ENCODE measurements at regions not wholly inside any gene's neighbourhood (a gene's known extent, or its start where the extent isn't known, plus 50 kb on each side); places are given as distances from the start of the nearest gene placed in this dataset.

DNA sequence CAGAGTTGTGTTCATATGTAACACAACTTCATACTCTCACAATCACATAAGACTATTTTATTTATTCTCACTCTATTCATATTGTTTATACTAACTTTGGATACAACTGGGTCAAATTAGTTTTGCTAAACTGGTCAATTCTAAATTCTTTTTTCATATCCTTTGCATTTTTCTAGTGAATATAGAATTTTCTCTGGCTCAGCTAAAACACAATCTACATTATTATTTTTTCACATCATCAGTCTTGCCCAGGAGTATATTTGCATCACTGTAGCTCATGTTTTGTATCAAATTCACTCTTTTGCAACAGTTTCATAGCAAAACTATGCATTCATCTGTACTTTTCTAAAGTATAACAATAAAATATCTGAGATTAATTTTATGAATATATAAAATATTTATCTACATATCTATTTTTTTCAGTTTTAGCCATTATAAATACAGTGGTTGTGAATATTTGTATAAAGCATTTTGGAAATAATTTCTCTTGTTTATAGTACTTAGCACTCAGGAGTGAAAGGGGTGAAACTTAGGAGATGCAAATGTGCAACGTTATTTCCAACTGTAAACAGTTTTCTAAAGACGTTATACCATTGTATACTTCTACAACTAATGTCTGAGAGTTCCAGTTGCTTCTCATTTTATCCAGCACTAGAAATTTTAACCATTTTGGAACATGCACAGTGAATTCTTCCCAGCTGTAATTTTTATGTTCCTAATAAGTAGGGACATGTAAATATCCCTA is 854.6 kb downstream of the CBLN2 start:
- no peak for DNase-seq

GRCh38 chr18:71682591-71682990 is 861.6 kb downstream of the CBLN2 start:
- no peak for DNase-seq

GRCh38 chr18:71678144-71678543 is 866.0 kb downstream of the CBLN2 start:
- DNase-seq, result no peak

GRCh38 chr18:71673954-71674353 is 870.2 kb downstream of the CBLN2 start:
- no peak for DNase-seq

DNA sequence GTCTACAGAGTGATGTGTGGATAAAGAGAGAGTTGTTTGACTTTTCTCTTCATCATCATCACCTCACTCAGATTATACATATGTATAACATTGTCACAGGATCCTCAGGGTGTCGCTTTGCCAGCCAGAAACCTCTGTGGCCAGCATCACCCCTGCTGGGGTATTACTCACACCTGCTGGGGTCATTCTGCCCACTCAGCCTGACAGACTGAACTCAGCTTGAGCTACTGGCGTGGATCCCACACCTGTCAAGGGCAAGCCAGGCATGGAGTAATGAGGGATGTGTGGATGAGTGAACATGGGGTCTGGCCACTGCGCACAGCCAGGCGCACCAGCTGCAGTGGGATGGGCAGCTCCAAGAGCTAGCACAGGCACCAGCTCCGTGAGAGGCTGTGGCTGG is 870.6 kb downstream of the CBLN2 start:
- no peak for DNase-seq

GRCh38 chr18:71666481-71666880 is 877.7 kb downstream of the CBLN2 start:
- no peak for DNase-seq

- no peak for DNase-seq
Observed at GRCh38 chr18:71665131-71665530, 879.0 kb downstream of the CBLN2 start.

DNA sequence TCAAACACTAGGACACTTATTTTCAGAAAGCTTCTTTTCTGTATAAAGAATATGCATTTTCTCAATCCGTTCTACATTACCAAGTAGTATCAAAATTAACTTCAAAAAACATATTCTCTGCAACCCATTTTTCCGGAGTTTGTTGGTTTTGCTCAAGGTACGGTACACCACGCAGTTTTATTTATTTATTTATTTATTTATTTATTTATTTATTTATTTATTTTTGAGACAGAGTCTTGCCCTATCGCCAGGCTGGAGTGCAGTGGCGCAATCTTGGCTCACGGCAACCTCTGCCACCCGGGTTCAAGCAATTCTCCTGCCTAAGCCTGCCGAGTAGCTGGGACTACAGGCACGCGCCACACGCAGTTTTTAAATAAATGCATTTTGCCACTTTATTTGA is 900.3 kb downstream of the CBLN2 start:
- DNase-seq, result no peak

DNA sequence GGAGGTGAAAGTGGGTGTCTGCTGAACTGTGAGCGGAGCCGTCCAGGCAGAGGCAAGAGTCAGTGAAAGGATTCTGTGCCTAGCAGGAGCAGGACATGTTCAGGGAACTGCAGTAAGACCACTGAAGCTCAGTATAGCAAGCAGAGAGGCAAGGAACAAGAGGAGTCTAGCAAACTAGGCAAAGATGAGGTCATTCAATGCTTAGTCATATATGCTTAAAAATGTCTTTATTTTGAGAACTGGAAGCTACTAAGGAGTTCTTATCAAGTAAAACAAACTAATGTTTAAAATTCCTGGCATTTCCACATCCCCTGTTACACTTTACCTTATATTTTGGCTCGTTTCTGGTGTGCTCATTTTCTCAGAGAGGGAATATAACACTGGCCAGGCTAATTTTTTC is 913.4 kb downstream of the CBLN2 start:
- no peak for DNase-seq

GRCh38 chr18:71625556-71626090 is 918.5 kb downstream of the CBLN2 start:
- no peak for DNase-seq

DNA sequence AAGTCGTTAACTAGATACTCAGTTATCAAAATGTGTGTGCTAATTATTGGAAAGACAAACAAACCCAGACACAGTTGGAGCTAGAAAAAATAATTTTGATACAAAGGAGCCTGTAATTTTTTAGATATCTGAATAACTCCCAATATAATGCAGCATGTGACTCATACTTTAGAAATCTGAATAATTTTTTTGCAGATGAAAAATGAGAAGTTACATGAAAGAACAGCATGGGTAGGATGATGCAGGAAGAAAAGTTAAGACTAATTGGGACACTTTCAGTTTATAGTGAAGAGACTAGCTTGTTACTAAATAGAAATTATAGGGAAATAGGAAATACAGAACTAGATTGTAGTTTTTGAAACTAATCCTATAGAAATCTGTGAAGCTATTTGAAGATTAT is 945.8 kb downstream of the CBLN2 start:
- no peak for DNase-seq

- no peak for DNase-seq
Observed at GRCh38 chr18:71597219-71597618, 946.9 kb downstream of the CBLN2 start.

DNA sequence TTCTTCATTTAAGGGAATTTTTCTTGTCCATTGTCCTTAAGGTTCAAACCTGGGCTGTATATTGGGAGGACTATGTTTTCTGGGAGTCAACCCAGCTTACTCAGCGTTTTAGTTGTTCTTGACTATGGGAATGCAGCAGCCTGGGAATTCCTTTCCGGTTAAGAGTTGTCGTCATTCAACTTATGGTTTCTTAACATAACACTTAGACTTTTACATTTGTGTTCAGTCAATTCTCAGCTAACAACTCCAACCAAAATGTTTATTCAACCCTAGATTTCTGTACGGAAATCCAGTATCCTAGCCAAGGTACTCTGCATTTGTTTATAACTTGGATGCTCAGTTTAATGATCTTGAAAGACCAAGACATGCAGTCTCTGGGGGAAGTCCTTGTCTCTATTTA is 960.9 kb downstream of the CBLN2 start:
- no peak for DNase-seq

DNA sequence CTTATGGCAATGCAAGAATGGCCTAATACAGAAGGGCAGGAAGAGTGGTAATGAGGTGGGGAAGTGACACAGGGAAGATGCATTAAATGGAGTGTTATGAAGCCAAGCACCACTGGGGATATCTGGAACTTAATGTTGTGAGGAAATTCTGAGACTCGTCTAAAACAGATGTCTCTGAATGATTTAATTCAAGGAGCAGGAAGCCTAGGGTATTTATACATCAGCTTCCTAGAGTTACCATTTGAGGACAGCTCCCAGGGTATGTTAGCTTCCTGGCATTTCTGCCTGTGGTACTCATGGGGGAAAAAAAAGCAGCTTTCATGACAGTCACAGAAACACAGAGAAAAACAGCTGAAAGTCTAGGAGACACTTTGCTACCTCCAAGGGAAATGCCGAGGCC is 989.5 kb downstream of the CBLN2 start:
- DNase-seq, result no peak

DNA sequence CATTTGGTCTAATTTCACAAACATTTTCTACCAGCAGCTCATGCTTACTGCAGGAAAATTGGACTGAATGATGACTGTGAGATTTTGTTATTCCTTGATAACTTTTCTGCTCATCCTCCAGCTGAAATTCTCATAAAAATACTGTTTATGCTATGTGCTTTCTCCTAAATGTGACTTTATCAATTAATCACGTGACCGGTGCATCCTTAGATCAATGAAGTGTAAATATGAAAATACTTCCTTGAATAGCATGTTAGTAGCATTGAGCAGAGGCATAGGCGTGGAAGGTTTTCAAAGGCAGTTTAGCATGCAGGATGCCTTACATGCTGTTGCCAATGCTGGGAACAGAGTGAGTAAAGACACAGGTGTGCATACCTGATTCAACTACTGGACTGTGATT is 1002.5 kb downstream of the CBLN2 start:
- DNase-seq, result no peak

DNA sequence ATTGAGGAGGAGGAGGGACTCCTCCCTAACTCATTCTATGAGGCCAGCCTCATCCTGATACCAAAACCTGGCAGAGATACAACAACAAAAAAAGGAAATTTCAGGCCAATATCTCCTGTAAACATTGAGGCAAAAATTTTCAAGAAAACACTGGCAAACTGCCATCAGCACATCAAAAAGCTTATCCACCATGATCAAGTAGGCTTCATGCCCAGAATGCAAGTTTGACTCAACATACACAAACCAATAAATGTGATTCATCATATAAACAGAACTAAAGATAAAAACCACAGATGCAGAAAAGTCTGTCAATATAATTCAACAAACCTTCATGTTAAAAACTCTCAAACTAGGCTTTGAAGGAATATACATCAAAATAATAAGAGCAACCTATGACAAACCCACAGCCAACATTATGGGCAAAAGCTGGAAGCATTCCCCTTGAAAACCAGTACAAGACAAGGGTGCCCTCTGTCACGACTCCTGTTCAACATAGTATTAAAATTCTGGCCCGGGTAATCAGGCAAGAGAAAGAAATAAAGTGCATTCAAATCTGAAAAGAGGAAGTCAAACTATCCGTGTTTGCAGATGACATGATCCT is 1014.3 kb downstream of the CBLN2 start:
- DNase-seq, result no peak

DNA sequence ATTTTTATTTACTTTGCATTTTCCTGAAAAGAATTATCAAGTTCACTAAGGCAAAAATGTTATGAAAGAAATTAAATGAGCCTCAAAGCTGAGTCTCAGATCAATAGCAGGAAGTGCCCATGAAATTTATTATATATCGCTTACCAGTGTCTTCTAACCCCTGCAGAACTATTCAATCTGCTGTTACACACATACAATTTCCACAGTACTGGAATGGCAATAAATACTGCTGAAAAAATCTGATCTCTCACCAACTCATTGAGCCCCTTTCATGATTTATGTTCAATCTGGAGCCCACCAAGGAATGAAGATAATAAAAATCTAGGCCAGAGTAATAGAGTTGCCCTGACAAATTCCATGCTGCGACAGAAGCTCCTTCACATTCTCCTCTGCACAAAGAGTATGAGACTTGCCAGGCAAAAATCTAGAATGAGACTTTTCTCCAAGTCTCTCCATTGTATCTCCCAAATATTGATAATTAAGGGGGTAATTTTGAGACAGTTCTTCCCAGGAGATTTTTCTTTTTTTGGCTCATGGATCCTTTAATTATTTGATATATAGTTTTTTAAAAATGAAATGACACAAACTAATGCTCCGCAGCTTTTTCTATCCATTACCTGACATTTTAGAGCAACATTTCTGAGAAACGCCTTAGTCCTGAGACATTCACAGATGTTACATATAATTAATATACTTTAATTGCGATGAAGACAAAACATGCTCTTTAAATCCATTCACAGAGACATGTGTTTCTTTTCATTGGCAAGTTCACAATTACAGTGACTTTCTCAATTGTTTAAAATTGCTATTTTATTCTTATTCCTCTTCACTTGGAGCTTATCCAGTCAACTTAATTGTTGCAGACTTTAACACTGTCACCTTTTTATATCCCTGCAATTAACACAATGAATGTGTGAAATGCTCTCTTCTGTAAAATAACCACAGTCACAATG is 1020.4 kb downstream of the CBLN2 start:
- DNase-seq, result no peak

GRCh38 chr18:71505526-71505925 is 1038.6 kb downstream of the CBLN2 start:
- DNase-seq, result no peak

DNA sequence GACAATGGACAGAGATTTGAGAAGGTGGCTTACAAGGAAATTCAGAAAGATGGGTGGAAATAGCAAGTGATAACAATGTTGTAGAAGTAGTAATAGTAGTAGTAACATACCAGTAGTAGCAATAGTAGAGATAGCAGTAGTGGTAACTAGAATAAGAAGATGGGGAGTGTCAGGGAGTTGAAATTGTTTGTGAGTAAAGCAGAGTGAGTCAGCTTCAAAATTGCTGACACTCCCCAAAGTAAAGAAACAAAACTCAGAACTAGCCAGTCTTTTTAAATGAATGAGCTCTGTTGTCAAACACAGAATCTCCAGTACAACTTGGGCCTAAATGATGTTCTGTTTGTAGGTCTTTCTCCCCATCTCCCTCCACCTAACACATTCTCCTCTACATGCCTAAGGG is 1040.9 kb downstream of the CBLN2 start:
- DNase-seq, result no peak

GRCh38 chr18:71485611-71486010 is 1058.5 kb downstream of the CBLN2 start:
- DNase-seq, result no peak

- no peak for DNase-seq
Observed at GRCh38 chr18:71471963-71472725, 1072.0 kb downstream of the CBLN2 start.

GRCh38 chr18:71456206-71456605 is 1087.9 kb downstream of the CBLN2 start:
- no peak for DNase-seq

DNA sequence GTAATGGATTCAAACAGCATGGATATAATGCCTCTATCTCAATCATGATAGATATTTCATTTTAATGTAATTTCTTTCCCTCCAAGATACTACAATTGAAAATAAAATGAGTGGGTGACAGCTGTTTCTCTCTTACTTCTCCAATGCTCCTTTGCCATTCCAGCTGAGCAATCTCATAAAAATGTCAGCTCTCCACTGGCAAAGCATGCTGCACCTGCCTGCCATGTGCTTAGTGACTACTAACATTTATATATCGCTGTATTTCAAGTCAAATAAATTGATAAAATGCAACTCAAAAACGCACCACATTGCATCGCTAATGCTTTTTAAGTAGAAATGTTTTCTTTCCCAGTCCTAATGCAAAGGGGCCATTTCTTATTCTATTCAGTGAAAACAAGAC is 1093.9 kb downstream of the CBLN2 start:
- DNase-seq, result no peak

Measured in CD4-positive, alpha-beta T cell treated with Interleukin-17A for 1 hour (primary cell).